ENCODE measurements at regions not wholly inside any gene's neighbourhood (a gene's known extent, or its start where the extent isn't known, plus 50 kb on each side); places are given as distances from the start of the nearest gene placed in this dataset.

GRCh38 chr15:101566748-101567488 lies 77.4 kb upstream of the PCSK6 start:
- no peak for TF ChIP-seq CTCF (IDR thresholded peaks at IDR 0.05; ENCODE audit: insufficient read depth, low read depth, low read length)
- TF ChIP-seq EZH2 (IDR thresholded peaks at IDR 0.05; ENCODE audit: insufficient read depth, low read length): no peak

Measured in astrocyte (in vitro differentiated cells and primary cell).